HepG2 (cell line): ENCODE measurements at regions not wholly inside any gene's neighbourhood (a gene's known extent, or its start where the extent isn't known, plus 50 kb on each side); places are given as distances from the start of the nearest gene placed in this dataset.

Source experiments
- ASH2L ChIP-seq: fragments of 300-600, 200-600 bp; sonication (generic); IDR thresholded peaks from 2 replicates; pipeline ENCODE4 v1.7.0; 2017; ENCODE audit warnings: low read depth, mild to moderate bottlenecking, moderate library complexity, mixed read lengths, low read length; ENCODE audit not compliant: insufficient read length
- NR2C2 ChIP-seq: sonication (generic); formaldehyde crosslinking; IDR thresholded peaks from 2 replicates; pipeline ENCODE4 v1.4.0; 2020; ENCODE audit warnings: missing genetic modification reagents, mild to moderate bottlenecking, moderate library complexity, borderline replicate concordance
- TF ChIP-seq, protein P1 (sequence below): sonication (generic); formaldehyde crosslinking; IDR thresholded peaks from 2 replicates; pipeline ENCODE4 v1.5.1; 2020; ENCODE audit warnings: mild to moderate bottlenecking, missing genetic modification reagents
- TF ChIP-seq, protein P2 (sequence below): sonication (generic); formaldehyde crosslinking; IDR thresholded peaks from 2 replicates; pipeline ENCODE4 v1.5.1; 2020; ENCODE audit warnings: missing genetic modification reagents, mild to moderate bottlenecking, borderline replicate concordance
- TF ChIP-seq, protein P3 (sequence below): sonication (generic); formaldehyde crosslinking; IDR thresholded peaks from 2 replicates; pipeline ENCODE4 v1.9.0; 2021; ENCODE audit warnings: missing genetic modification reagents, borderline replicate concordance
- TF ChIP-seq, protein P4 (sequence below): sonication (generic); formaldehyde crosslinking; IDR thresholded peaks from 2 replicates; pipeline ENCODE4 v1.5.0; 2020; ENCODE audit warnings: missing genetic modification reagents

DNA sequence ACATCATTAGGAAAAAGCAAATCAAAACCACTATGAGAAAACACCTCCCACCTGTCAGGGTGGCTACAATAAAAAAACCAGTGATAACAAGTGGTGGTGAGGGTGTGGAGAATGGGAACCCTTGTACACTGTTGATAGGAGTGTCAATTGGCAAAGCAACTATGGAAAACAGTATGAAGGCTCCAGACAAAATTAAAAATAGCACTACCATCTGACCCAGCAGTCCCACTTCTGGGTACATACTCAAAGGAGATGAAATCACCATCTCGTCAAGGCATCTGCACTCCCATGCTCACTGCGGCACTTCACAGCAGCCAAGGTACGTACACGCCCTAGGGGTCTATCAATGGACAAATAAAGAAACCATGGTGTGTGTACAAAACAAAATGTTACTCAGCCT is 715.1 kb downstream of the UQCRFS1 start (continued):
- TF ChIP-seq, protein P1, sequence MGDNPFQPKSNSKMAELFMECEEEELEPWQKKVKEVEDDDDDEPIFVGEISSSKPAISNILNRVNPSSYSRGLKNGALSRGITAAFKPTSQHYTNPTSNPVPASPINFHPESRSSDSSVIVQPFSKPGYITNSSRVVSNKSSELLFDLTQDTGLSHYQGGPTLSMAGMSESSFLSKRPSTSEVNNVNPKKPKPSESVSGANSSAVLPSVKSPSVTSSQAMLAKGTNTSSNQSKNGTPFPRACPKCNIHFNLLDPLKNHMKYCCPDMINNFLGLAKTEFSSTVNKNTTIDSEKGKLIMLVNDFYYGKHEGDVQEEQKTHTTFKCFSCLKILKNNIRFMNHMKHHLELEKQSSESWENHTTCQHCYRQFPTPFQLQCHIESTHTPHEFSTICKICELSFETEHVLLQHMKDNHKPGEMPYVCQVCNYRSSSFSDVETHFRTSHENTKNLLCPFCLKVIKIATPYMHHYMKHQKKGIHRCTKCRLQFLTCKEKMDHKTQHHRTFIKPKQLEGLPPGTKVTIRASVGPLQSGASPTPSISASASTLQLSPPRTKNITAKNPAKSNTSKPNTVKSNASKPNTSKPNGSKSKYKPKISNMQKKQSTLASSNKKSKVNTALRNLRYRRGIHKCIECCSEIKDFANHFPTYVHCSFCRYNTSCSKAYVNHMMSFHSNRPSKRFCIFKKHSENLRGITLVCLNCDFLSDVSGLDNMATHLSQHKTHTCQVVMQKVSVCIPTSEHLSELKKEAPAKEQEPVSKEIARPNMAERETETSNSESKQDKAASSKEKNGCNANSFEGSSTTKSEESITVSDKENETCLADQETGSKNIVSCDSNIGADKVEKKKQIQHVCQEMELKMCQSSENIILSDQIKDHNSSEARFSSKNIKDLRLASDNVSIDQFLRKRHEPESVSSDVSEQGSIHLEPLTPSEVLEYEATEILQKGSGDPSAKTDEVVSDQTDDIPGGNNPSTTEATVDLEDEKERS: no peak
- TF ChIP-seq, protein P2, sequence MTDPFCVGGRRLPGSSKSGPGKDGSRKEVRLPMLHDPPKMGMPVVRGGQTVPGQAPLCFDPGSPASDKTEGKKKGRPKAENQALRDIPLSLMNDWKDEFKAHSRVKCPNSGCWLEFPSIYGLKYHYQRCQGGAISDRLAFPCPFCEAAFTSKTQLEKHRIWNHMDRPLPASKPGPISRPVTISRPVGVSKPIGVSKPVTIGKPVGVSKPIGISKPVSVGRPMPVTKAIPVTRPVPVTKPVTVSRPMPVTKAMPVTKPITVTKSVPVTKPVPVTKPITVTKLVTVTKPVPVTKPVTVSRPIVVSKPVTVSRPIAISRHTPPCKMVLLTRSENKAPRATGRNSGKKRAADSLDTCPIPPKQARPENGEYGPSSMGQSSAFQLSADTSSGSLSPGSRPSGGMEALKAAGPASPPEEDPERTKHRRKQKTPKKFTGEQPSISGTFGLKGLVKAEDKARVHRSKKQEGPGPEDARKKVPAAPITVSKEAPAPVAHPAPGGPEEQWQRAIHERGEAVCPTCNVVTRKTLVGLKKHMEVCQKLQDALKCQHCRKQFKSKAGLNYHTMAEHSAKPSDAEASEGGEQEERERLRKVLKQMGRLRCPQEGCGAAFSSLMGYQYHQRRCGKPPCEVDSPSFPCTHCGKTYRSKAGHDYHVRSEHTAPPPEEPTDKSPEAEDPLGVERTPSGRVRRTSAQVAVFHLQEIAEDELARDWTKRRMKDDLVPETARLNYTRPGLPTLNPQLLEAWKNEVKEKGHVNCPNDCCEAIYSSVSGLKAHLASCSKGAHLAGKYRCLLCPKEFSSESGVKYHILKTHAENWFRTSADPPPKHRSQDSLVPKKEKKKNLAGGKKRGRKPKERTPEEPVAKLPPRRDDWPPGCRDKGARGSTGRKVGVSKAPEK: no peak
- TF ChIP-seq, protein P3, sequence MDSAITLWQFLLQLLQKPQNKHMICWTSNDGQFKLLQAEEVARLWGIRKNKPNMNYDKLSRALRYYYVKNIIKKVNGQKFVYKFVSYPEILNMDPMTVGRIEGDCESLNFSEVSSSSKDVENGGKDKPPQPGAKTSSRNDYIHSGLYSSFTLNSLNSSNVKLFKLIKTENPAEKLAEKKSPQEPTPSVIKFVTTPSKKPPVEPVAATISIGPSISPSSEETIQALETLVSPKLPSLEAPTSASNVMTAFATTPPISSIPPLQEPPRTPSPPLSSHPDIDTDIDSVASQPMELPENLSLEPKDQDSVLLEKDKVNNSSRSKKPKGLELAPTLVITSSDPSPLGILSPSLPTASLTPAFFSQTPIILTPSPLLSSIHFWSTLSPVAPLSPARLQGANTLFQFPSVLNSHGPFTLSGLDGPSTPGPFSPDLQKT (CRISPR knock-in tag): no peak
- TF ChIP-seq, protein P4, sequence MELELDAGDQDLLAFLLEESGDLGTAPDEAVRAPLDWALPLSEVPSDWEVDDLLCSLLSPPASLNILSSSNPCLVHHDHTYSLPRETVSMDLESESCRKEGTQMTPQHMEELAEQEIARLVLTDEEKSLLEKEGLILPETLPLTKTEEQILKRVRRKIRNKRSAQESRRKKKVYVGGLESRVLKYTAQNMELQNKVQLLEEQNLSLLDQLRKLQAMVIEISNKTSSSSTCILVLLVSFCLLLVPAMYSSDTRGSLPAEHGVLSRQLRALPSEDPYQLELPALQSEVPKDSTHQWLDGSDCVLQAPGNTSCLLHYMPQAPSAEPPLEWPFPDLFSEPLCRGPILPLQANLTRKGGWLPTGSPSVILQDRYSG (CRISPR knock-in tag): no peak
- no peak for TF ChIP-seq ASH2L
- TF ChIP-seq NR2C2 (CRISPR knock-in tag): no peak
